Transverse colon (tissue), 4 donors: ENCODE measurements at regions not wholly inside any gene's neighbourhood (a gene's known extent, or its start where the extent isn't known, plus 50 kb on each side); places are given as distances from the start of the nearest gene placed in this dataset.

Experiments used
- DNase-seq: peaks from one replicate; pipeline ENCODE4 v3.0.0-alpha.2; 2019
- H3K27ac ChIP-seq, 4 donors: fragments of 200-600 bp; sonication (generic); 2 replicates each; pipeline ENCODE4 v1.5.1; 2016 to 2018; ENCODE audit warnings: inconsistent platforms in 4 of 4
- H3K27me3 ChIP-seq: fragments of 200-600 bp; sonication (generic); 2 replicates; pipeline ENCODE4 v1.5.1; 2017; ENCODE audit warnings: inconsistent platforms
- H3K36me3 ChIP-seq, 4 donors: fragments of 200-600 bp; sonication (generic); 2 replicates each; pipeline ENCODE4 v1.5.1; 2017 to 2019; ENCODE audit warnings: inconsistent platforms in 4 of 4
- H3K4me1 ChIP-seq, 4 donors: fragments of 200-600 bp; sonication (generic); 2 replicates each; pipeline ENCODE4 v1.5.1; 2017 to 2020; ENCODE audit warnings: inconsistent platforms in 4 of 4
- H3K4me3 ChIP-seq, 4 donors: fragments of 200-600 bp; sonication (generic); 1 replicate in 1 of 4; 2 replicates in 3 of 4; pipeline versions ENCODE4 v1.5.1 to v1.6.1; 2017 to 2019; ENCODE audit warnings: inconsistent platforms in 4 of 4
- H3K9me3 ChIP-seq, 2 donors: fragments of 200-600 bp; sonication (generic); 2 replicates each; pipeline ENCODE4 v1.5.1; 2017 to 2019; ENCODE audit warnings: inconsistent platforms in 2 of 2
- EP300 ChIP-seq: sonication (generic); formaldehyde crosslinking; IDR thresholded peaks from one replicate; pipeline ENCODE4 v1.6.1; 2017; ENCODE audit warnings: antibody characterized with exemption, low read depth
- POLR2A ChIP-seq: fragments of 450-650 bp; IDR thresholded peaks from one replicate; pipeline ENCODE4 v1.6.1; 2016; ENCODE audit warnings: antibody characterized with exemption, mild to moderate bottlenecking, moderate library complexity
- POLR2AphosphoS5 ChIP-seq, 3 donors: sonication (generic); formaldehyde crosslinking; IDR thresholded peaks; one replicate each; pipeline ENCODE4 v1.6.1; 2016; ENCODE audit warnings: antibody characterized with exemption in 3 of 3
- WGBS, 2 donors: methylation state at CpG; one replicate each; pipeline ENCODE4 v1.1.5; 2018; ENCODE audit warnings: low coverage in 1 of 2; 5-methylcytosine and 5-hydroxymethylcytosine counted together
- in situ Hi-C, 4 donors: fragments of 200-750 bp; cut with MboI; loops; one replicate each; pipeline versions ENCODE4 v1.15.0 to v1.15.1; 2017; ENCODE audit warnings: low sequenced_read_pairs in 3 of 4, low pct_ligation_motif_present in 1 of 4, low pct_unique_long_range_greater_than_20kb in 1 of 4
- intact Hi-C: fragments of 100-400 bp; cut with DNase I; formaldehyde crosslinking; loops from one replicate; pipeline ENCODE4 v1.15.1; 2023; ENCODE audit warnings: low total_unique reads
- TF ChIP-seq, protein P1 (sequence below), 5 experiments: fragments of 200-600 bp in 3 of 5; fragments of 450-650 bp in 2 of 5; sonication (generic) in 3 of 5; IDR thresholded peaks; 1 replicate in 2 of 5; 2 replicates in 3 of 5; pipeline ENCODE4 v1.5.1; 2016 to 2017; ENCODE audit warnings: antibody characterized with exemption in 5 of 5, inconsistent platforms in 3 of 5, mild to moderate bottlenecking in 2 of 5, moderate library complexity in 1 of 5

DNA sequence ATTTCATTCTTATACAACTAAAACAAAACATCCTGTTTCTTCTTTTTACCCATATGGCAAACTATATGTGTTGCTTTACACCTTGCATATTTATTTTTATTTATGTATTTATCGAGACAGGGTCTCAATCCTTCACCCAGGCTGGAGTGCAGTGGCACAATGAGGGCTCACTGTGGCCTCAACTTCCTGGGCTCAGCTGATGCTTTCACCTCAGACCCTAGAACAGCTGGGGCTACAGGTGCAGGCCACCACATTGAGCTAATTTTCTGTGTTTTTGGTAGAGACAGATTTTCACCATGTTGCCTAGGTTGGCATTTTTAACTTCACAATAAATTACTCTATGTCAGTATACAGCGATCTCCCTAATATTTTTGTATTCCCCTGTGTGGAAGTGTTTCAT, 522.0 kb downstream of the MBD2 start:
- H3K27me3 ChIP-seq, result no peaks in the 10 kb centered on the region
- H3K27ac ChIP-seq, result no peak overlapping the region
- no peak overlapping the region for H3K4me3 ChIP-seq
- in situ Hi-C loops (no loop called here), intact Hi-C loops (no loop called here)
- DNase-seq, result no peak
- 79 to 86% methylated on average over 2 of the region's 2 CpGs for WGBS, 2 donors
- peaks cover 0 to under 1% of the 10 kb centered on the region in 2 donors for H3K9me3 ChIP-seq
- H3K36me3 ChIP-seq, result no peaks in the 10 kb centered on the region
- no peaks in the 10 kb centered on the region for H3K4me1 ChIP-seq
- TF ChIP-seq, protein P1, sequence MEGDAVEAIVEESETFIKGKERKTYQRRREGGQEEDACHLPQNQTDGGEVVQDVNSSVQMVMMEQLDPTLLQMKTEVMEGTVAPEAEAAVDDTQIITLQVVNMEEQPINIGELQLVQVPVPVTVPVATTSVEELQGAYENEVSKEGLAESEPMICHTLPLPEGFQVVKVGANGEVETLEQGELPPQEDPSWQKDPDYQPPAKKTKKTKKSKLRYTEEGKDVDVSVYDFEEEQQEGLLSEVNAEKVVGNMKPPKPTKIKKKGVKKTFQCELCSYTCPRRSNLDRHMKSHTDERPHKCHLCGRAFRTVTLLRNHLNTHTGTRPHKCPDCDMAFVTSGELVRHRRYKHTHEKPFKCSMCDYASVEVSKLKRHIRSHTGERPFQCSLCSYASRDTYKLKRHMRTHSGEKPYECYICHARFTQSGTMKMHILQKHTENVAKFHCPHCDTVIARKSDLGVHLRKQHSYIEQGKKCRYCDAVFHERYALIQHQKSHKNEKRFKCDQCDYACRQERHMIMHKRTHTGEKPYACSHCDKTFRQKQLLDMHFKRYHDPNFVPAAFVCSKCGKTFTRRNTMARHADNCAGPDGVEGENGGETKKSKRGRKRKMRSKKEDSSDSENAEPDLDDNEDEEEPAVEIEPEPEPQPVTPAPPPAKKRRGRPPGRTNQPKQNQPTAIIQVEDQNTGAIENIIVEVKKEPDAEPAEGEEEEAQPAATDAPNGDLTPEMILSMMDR (IDR thresholded peaks at IDR 0.05), result no peak
- TF ChIP-seq POLR2AphosphoS5 (IDR thresholded peaks at IDR 0.05) (no peak), EP300 (no peak), POLR2A (no peak)

DNA sequence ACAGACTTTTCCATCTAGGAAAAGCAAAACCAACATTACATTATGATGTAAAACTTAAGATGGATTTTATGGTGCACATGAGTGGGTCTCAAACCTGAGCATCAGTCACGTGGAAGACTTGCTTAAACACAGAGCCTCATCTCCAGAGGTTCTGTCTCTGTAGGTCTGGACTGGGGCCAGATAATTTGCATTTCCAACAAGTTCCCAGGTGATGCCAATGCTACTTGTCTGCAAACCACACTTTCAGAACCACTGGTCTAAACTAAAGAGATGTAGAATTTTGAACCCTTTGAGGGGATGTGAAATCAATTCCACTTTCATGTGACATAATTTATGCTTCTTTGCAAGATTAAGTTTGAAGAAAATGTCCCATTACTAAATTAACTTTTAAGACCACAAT, 522.8 kb downstream of the MBD2 start:
- no peak overlapping the region for H3K4me3 ChIP-seq
- WGBS, 2 donors, result 57% methylated on average over 1 of the region's 1 CpG; no CpG with 5 or more reads in 1 of the 2 donors
- H3K9me3 ChIP-seq, result no peaks in the 10 kb centered on the region
- intact Hi-C loops, result no loop called here
- in situ Hi-C loops, result no loop called here
- TF ChIP-seq POLR2A (no peak), POLR2AphosphoS5 (IDR thresholded peaks at IDR 0.05) (no peak), EP300 (no peak)
- TF ChIP-seq, protein P1 (IDR thresholded peaks at IDR 0.05), result no peak
- H3K36me3 ChIP-seq, result no peaks in the 10 kb centered on the region
- no peak overlapping the region for H3K27ac ChIP-seq
- no peaks in the 10 kb centered on the region for H3K4me1 ChIP-seq
- DNase-seq, result no peak
- H3K27me3 ChIP-seq, result no peaks in the 10 kb centered on the region

DNA sequence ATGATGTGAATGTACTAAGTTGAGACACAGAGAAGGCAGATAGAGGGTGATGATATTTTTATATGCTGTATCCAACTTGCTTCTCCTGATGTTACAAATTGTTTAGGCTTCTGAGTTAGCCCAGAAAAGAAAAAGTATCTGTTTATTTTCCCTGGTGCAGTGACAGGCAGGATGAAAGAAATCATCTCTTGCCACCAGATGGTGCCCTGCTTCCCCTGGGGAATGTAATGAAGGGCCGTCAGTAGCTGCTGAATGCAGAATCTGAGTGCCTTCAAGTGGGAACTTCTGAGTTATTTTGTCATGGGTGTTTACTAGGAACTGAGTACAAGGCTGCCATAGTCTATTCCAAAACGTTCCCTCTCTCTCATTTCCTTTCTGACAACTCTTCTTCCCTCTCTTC, 525.6 kb downstream of the MBD2 start:
- H3K4me1 ChIP-seq, result no peaks in the 10 kb centered on the region
- peak; percentile 36 for DNase-seq
- no peaks in the 10 kb centered on the region for H3K27me3 ChIP-seq
- H3K36me3 ChIP-seq, result no peaks in the 10 kb centered on the region
- no peaks in the 10 kb centered on the region for H3K9me3 ChIP-seq
- intact Hi-C loops (no loop called here), in situ Hi-C loops (loop anchor here in 3 of 4 donors (10.0 kb wide), 2 partner anchors 416 to 426 kb away; no protein-coding TSS in a partner anchor)
- H3K4me3 ChIP-seq, result no peak overlapping the region
- 0 to 2% methylated on average over 1 to 2 of the region's 2 CpGs for WGBS, 2 donors
- TF ChIP-seq EP300, result no peak
- TF ChIP-seq, protein P1 (IDR thresholded peaks at IDR 0.05), result peak; percentile 38 to 59 (median 54)
- H3K27ac ChIP-seq, result no peak overlapping the region

DNA sequence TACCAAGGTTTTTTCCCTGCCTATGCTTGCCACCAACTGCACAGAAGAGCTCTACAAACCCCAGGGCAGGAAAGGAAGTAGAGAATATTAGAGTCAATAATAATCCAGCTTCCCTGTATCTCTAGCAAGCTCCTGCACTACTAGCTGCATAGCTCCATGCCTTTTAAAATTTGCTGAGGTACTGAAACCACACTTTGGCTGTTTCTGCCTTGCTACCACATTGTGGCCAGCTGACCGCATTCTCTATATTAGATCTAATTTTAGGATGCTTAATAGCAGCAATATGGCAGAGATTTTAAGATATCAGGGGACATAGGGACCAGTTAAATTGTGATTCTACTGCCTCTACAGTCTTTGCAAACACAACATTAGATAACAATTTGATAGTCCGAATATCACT, 534.6 kb downstream of the MBD2 start:
- in situ Hi-C loops, result loop anchor here in 3 of 4 donors (10.0 kb wide), 2 partner anchors 425 to 435 kb away; no protein-coding TSS in a partner anchor

More for the DNA sequence above, 534.6 kb downstream of the MBD2 start:
- no peaks in the 10 kb centered on the region for H3K27me3 ChIP-seq
- no peak overlapping the region for H3K27ac ChIP-seq
- H3K4me1 ChIP-seq, result no peaks in the 10 kb centered on the region
- no peaks in the 10 kb centered on the region for H3K36me3 ChIP-seq
- no peak for DNase-seq
- no peak overlapping the region for H3K4me3 ChIP-seq
- no peaks in the 10 kb centered on the region for H3K9me3 ChIP-seq
- 80 to 87% methylated on average over 1 to 2 of the region's 2 CpGs for WGBS, 2 donors
- no peak for TF ChIP-seq POLR2AphosphoS5 (IDR thresholded peaks at IDR 0.05)
- TF ChIP-seq EP300, result no peak
- no peak for TF ChIP-seq POLR2A
- TF ChIP-seq, protein P1 (IDR thresholded peaks at IDR 0.05), result no peak
- intact Hi-C loops, result no loop called here
